K562 (cell line): ENCODE measurements at regions not wholly inside any gene's neighbourhood (a gene's known extent, or its start where the extent isn't known, plus 50 kb on each side); places are given as distances from the start of the nearest gene placed in this dataset.

Source experiments
- ATF3 ChIP-seq, 2 experiments: fragments of 450-650 bp in 1 of 2; sonication (generic) in 1 of 2; formaldehyde crosslinking in 1 of 2; IDR thresholded peaks in 1 of 2; conservative IDR thresholded peaks in 1 of 2; 2 replicates each; pipeline versions ENCODE4 v1.6.1 to v1.8.1; 2016 to 2023; ENCODE audit warnings: mild to moderate bottlenecking in 2 of 2, moderate library complexity in 2 of 2, inconsistent platforms in 1 of 2, missing genetic modification reagents in 1 of 2
- ATF6 ChIP-seq: sonication (generic); formaldehyde crosslinking; IDR thresholded peaks from 2 replicates; pipeline ENCODE4 v1.4.0; 2020; ENCODE audit warnings: mild to moderate bottlenecking, missing genetic modification reagents
- CTCF ChIP-seq, 3 experiments: IDR thresholded peaks in 2 of 3; conservative IDR thresholded peaks in 1 of 3; 2 replicates each; pipeline ENCODE4 v1.5.1; 2011 to 2012; ENCODE audit warnings: low read length in 3 of 3, mild to moderate bottlenecking in 3 of 3, control low read depth in 2 of 3, improper control_type of control experiment in 1 of 3, inconsistent platforms in 1 of 3, low read depth in 1 of 3, mixed read lengths in 1 of 3, moderate library complexity in 1 of 3; ENCODE audit not compliant: insufficient read depth in 2 of 3
- SMARCA5 ChIP-seq: fragments of 450-650 bp; IDR thresholded peaks from 2 replicates; pipeline ENCODE4 v1.6.1; 2016
- SMC3 ChIP-seq: conservative IDR thresholded peaks from 2 replicates; pipeline ENCODE4 v1.6.1; 2011; ENCODE audit warnings: low read depth, low read length, improper control_type of control experiment; ENCODE audit not compliant: insufficient read depth
- SREBF1 ChIP-seq: fragments of 150-350 bp; IDR thresholded peaks from 2 replicates; pipeline ENCODE4 v1.6.1; 2014; ENCODE audit warnings: antibody characterized with exemption, low read depth, low read length, borderline replicate concordance
- ZEB2 ChIP-seq: fragments of 450-650 bp; IDR thresholded peaks from 2 replicates; pipeline ENCODE4 v1.6.1; 2016
- ZNF3 ChIP-seq: fragments of 250-450 bp; sonication (Bioruptor Pico); IDR thresholded peaks from 2 replicates; pipeline ENCODE4 v1.5.0; 2021; ENCODE audit warnings: mild to moderate bottlenecking, moderate library complexity
- ZNF41 ChIP-seq: fragments of 250-450 bp; sonication (Bioruptor Pico); conservative IDR thresholded peaks from 2 replicates; pipeline ENCODE4 v1.4.0; 2020; ENCODE audit warnings: mild to moderate bottlenecking
- ZNF436 ChIP-seq: fragments of 250-450, 450-650 bp; sonication (Bioruptor Pico); formaldehyde crosslinking; IDR thresholded peaks from 2 replicates; pipeline ENCODE4 v1.7.0; 2020; ENCODE audit warnings: mild to moderate bottlenecking

GRCh38 chr14:21974741-21975140 lies 301.1 kb upstream of the OR4E1 start:
- TF ChIP-seq ZNF436 (CRISPR knock-in tag) = no peak
- no peak for TF ChIP-seq ZNF41
- TF ChIP-seq ATF3 (IDR thresholded peaks at IDR 0.05) = no peak
- TF ChIP-seq ATF3 (CRISPR knock-in tag; conservative IDR thresholded peaks at IDR 0.05) = no peak
- no peak for TF ChIP-seq SMARCA5
- no peak for TF ChIP-seq ZEB2
- TF ChIP-seq SMC3 = no peak
- no peak for TF ChIP-seq CTCF (IDR thresholded peaks at IDR 0.05 in 2 of 3, conservative IDR thresholded peaks at IDR 0.05 in 1 of 3; ENCODE audit: insufficient read depth in 2 of 3, low read depth in 1 of 3, low read length in 3 of 3)
- no peak for TF ChIP-seq ATF6 (CRISPR knock-in tag)
- no peak for TF ChIP-seq ZNF3 (CRISPR knock-in tag)
- no peak for TF ChIP-seq SREBF1
